Activated effector memory CD4-positive, alpha-beta T cell treated with anti-CD3 and anti-CD28 coated beads, Interleukin-2, amount 50 U/mL, for 16 hours (primary cell): ENCODE measurements at regions not wholly inside any gene's neighbourhood (a gene's known extent, or its start where the extent isn't known, plus 50 kb on each side); places are given as distances from the start of the nearest gene placed in this dataset.

Source experiments
- DNase-seq: peaks from one replicate; pipeline ENCODE4 v3.0.0-alpha.2; 2020

- no peak for DNase-seq
Observed at GRCh38 chr6:18674346-18674745, 287.2 kb downstream of the RNF144B start.

- DNase-seq: no peak
Observed at GRCh38 chr6:18675881-18676280, 288.7 kb downstream of the RNF144B start.

GRCh38 chr6:18676548-18676947 lies 289.4 kb downstream of the RNF144B start:
- no peak for DNase-seq

- no peak for DNase-seq
Observed at GRCh38 chr6:18680842-18681241, 293.7 kb downstream of the RNF144B start.

GRCh38 chr6:18681832-18682503 lies 294.8 kb downstream of the RNF144B start:
- DNase-seq: no peak

- no peak for DNase-seq
Observed at GRCh38 chr6:18684343-18684742, 297.2 kb downstream of the RNF144B start.

- no peak for DNase-seq
Observed at GRCh38 chr6:18692929-18693685, 306.0 kb downstream of the RNF144B start.

GRCh38 chr6:18693881-18694280 lies 306.7 kb downstream of the RNF144B start:
- no peak for DNase-seq

- no peak for DNase-seq
Observed at GRCh38 chr6:18703546-18703945, 316.4 kb downstream of the RNF144B start.

- DNase-seq: no peak
Observed at GRCh38 chr6:18707714-18708439, 320.7 kb downstream of the RNF144B start.

- DNase-seq: no peak
Observed at GRCh38 chr6:18712595-18712994, 325.4 kb downstream of the RNF144B start.

- DNase-seq: no peak
Observed at GRCh38 chr6:18720075-18720474, 332.9 kb downstream of the RNF144B start.

- no peak for DNase-seq
Observed at GRCh38 chr6:18724056-18724455, 336.9 kb downstream of the RNF144B start.

GRCh38 chr6:18725449-18725848 lies 338.3 kb downstream of the RNF144B start:
- no peak for DNase-seq

GRCh38 chr6:18733921-18734550 lies 346.9 kb downstream of the RNF144B start:
- no peak for DNase-seq

GRCh38 chr6:18741741-18742140 lies 354.6 kb downstream of the RNF144B start:
- no peak for DNase-seq

- DNase-seq: no peak
Observed at GRCh38 chr6:18742406-18742805, 355.3 kb downstream of the RNF144B start.

- DNase-seq: no peak
Observed at GRCh38 chr6:18746727-18747126, 359.6 kb downstream of the RNF144B start.

GRCh38 chr6:18748314-18748713 lies 361.2 kb downstream of the RNF144B start:
- no peak for DNase-seq

GRCh38 chr6:18752278-18753068 lies 365.3 kb downstream of the RNF144B start:
- DNase-seq: no peak

- no peak for DNase-seq
Observed at GRCh38 chr6:18753076-18753475, 365.9 kb downstream of the RNF144B start.

- DNase-seq: no peak
Observed at GRCh38 chr6:18763086-18763485, 375.9 kb downstream of the RNF144B start.

- no peak for DNase-seq
Observed at GRCh38 chr6:18784794-18785193, 397.6 kb downstream of the RNF144B start.
